Type B pancreatic cell (in vitro differentiated cells): ENCODE measurements at regions not wholly inside any gene's neighbourhood (a gene's known extent, or its start where the extent isn't known, plus 50 kb on each side); places are given as distances from the start of the nearest gene placed in this dataset.

Source experiments
- DNase-seq: peaks from one replicate; pipeline ENCODE4 v3.0.0; 2021; ENCODE audit warnings: mixed read lengths; ENCODE audit not compliant: unreplicated experiment; ENCODE audit errors: extremely low spot score
- H3K27ac Mint-ChIP-seq: 2 replicates; pipeline ENCODE4 v1.8.0; 2021; ENCODE audit warnings: mild to moderate bottlenecking, mixed read lengths
- H3K27me3 Mint-ChIP-seq: 2 replicates; pipeline ENCODE4 v1.8.0; 2021; ENCODE audit warnings: mixed read lengths
- H3K36me3 Mint-ChIP-seq: 2 replicates; pipeline ENCODE4 v1.8.0; 2021; ENCODE audit warnings: mixed read lengths
- H3K4me1 Mint-ChIP-seq: one replicate; pipeline ENCODE4 v1.8.0; 2021; ENCODE audit warnings: mixed read lengths; ENCODE audit not compliant: unreplicated experiment
- H3K4me3 Mint-ChIP-seq: 2 replicates; pipeline ENCODE4 v1.8.0; 2021; ENCODE audit warnings: mild to moderate bottlenecking, mixed read lengths
- H3K9me3 Mint-ChIP-seq: 2 replicates; pipeline ENCODE4 v1.8.0; 2021; ENCODE audit warnings: mixed read lengths
- TF ChIP-seq, protein P1 (sequence below): fragments of 200-600 bp; sonication (generic); conservative IDR thresholded peaks from 2 replicates; pipeline ENCODE4 v1.5.0; 2021; ENCODE audit warnings: antibody characterized with exemption, mild to moderate bottlenecking

DNA sequence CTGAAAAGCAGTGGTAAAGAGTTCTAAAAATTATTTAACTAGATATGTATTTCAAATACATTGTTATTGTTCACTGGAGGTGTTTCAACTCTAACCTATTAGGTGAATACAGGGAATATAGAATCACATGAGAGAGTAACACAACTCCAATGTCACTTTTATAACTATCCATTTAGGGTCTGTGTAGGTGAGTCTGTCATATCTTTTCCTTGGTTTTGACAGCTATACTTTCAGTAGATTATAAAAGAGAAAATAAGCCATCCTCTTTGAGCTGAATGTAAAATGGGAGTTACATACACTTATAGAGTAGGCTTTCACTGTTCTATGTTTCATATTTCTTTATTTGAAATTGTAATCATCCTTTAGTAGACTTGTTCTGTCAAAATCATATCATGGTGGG lies 2321.0 kb downstream of the PCDH9 start:
- no peaks in the 10 kb centered on the region for H3K27me3 Mint-ChIP-seq

DNA sequence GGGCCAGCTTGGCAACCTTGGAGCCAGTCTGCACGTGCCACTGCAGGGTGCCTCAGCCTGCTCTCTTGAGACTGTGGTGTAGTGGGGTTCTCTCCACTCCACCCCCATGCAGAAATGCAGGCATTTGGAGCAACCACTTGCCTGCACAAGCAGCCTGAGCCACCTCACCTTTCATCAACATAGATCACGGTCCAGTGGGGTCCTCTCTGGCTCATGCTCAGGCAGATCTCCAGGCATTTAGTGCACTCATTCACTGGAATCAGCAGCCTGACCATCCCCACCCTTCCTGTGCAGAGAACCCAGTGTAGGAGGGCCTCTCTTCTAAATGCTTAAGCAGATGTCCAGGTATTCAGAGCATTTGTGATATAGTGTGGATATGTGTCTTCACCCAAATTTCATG lies 2330.1 kb downstream of the PCDH9 start:
- H3K9me3 Mint-ChIP-seq: no peaks in the 10 kb centered on the region
- TF ChIP-seq, protein P1, sequence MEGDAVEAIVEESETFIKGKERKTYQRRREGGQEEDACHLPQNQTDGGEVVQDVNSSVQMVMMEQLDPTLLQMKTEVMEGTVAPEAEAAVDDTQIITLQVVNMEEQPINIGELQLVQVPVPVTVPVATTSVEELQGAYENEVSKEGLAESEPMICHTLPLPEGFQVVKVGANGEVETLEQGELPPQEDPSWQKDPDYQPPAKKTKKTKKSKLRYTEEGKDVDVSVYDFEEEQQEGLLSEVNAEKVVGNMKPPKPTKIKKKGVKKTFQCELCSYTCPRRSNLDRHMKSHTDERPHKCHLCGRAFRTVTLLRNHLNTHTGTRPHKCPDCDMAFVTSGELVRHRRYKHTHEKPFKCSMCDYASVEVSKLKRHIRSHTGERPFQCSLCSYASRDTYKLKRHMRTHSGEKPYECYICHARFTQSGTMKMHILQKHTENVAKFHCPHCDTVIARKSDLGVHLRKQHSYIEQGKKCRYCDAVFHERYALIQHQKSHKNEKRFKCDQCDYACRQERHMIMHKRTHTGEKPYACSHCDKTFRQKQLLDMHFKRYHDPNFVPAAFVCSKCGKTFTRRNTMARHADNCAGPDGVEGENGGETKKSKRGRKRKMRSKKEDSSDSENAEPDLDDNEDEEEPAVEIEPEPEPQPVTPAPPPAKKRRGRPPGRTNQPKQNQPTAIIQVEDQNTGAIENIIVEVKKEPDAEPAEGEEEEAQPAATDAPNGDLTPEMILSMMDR: no peak
- no peak overlapping the region for H3K27ac Mint-ChIP-seq
- H3K36me3 Mint-ChIP-seq: no peaks in the 10 kb centered on the region
- no peak overlapping the region for H3K4me3 Mint-ChIP-seq
- DNase-seq: no peak
- no peaks in the 10 kb centered on the region for H3K27me3 Mint-ChIP-seq
- no peaks in the 10 kb centered on the region for H3K4me1 Mint-ChIP-seq

More for the DNA sequence above, 2321.0 kb downstream of the PCDH9 start:
- Mint-ChIP-seq H3K36me3 (no peaks in the 10 kb centered on the region), H3K4me1 (no peaks in the 10 kb centered on the region), H3K4me3 (no peak overlapping the region), H3K9me3 (peaks cover 12% of the 10 kb centered on the region), H3K27ac (no peak overlapping the region)
- TF ChIP-seq, protein P1: no peak
- DNase-seq: no peak

DNA sequence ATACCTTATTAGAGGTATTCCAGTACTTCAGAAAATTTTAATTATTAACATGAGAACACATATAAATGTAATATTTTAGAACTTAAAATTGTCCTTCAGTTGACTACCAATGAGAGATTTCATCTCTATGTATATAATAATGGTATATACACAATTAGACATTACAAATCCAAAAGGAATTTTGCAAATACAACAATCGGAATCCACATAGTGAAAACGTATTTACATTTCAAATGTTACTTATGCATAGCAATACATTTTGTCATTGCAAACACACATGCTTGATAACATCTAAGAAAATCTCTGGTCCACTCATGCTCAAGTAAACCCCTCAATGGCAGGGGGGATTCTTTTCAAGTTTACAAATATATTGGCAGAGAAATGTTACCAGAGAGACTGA lies 2345.2 kb downstream of the PCDH9 start:
- no peaks in the 10 kb centered on the region for H3K27me3 Mint-ChIP-seq
- H3K27ac Mint-ChIP-seq: no peak overlapping the region
- no peak overlapping the region for H3K4me3 Mint-ChIP-seq
- H3K36me3 Mint-ChIP-seq: no peaks in the 10 kb centered on the region
- peaks cover 14% of the 10 kb centered on the region for H3K9me3 Mint-ChIP-seq
- DNase-seq: no peak
- TF ChIP-seq, protein P1: no peak
- H3K4me1 Mint-ChIP-seq: no peaks in the 10 kb centered on the region

DNA sequence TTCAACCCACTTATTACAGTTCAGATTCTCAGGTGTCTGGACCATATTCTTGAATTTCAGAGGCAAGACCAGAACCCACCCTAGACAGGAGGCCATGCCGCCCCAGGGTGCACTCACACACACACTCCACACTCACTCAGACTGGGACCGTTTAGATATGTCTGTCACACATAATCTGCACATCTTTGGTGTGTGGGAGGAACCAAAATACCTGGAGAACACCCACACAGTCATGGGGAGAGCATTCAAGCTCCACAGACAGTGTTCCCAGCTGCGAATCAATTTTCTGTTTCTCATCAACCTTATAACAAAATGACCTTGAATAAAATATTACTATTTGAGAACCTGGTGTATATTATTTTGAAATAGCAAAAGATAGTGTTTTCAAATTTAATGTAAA lies 2353.0 kb downstream of the PCDH9 start:
- no peak for DNase-seq
- no peaks in the 10 kb centered on the region for H3K36me3 Mint-ChIP-seq
- H3K9me3 Mint-ChIP-seq: peaks cover 6% of the 10 kb centered on the region
- no peaks in the 10 kb centered on the region for H3K4me1 Mint-ChIP-seq
- TF ChIP-seq, protein P1: no peak
- H3K27me3 Mint-ChIP-seq: no peaks in the 10 kb centered on the region
- no peak overlapping the region for H3K27ac Mint-ChIP-seq
- H3K4me3 Mint-ChIP-seq: no peak overlapping the region

DNA sequence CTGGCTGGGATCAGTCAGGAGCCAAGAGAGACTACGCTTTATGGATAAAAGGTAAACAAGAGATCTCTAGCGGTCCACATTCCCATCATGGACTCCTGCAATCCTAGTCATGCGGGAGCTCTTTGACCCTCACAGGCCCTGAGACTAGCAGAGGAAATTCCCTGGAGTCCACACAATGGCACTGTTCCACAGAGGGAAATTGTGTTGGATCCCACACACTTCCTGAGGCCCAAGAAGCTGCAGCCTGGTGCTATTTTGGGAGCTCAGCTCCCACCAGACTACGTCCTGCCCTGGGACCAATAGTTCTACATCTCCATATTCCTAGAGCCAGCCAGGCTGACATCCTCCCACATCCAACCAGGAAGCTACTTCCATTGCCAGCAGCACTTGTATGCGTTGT lies 2358.4 kb downstream of the PCDH9 start:
- H3K27ac Mint-ChIP-seq: no peak overlapping the region
- H3K4me3 Mint-ChIP-seq: no peak overlapping the region
- no peaks in the 10 kb centered on the region for H3K9me3 Mint-ChIP-seq
- no peaks in the 10 kb centered on the region for H3K27me3 Mint-ChIP-seq
- no peak for DNase-seq
- TF ChIP-seq, protein P1: no peak
- H3K36me3 Mint-ChIP-seq: no peaks in the 10 kb centered on the region
- no peaks in the 10 kb centered on the region for H3K4me1 Mint-ChIP-seq

DNA sequence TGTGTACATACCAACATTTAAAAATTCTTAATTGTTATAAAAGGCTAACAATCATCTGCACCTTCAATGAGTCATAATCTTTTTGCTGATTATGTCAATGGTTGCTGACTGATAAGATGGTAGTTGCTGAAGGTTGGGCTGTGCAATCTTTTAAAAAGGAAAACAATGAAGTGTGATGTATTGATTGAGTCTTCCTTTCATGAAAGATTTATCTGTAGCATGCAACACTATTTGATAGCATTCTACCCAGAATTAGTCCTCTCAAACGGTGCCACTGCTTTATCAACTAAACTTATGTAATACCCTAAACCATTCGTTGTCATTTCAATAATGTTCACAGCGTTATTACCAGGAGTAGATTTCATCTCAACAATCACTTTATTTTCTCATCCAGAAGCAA lies 2360.6 kb downstream of the PCDH9 start:
- Mint-ChIP-seq H3K27ac (no peak overlapping the region), H3K4me3 (no peak overlapping the region), H3K9me3 (no peaks in the 10 kb centered on the region), H3K36me3 (no peaks in the 10 kb centered on the region), H3K27me3 (no peaks in the 10 kb centered on the region), H3K4me1 (no peaks in the 10 kb centered on the region)
- no peak for DNase-seq
- TF ChIP-seq, protein P1: no peak
